ENCODE measurements at regions not wholly inside any gene's neighbourhood (a gene's known extent, or its start where the extent isn't known, plus 50 kb on each side); places are given as distances from the start of the nearest gene placed in this dataset.

GRCh38 chr3:70392227-70392626, 79.8 kb upstream of the MDFIC2 start:
- no peak for TF ChIP-seq EZH2 (IDR thresholded peaks at IDR 0.05; ENCODE audit: borderline replicate concordance, low read length)
- TF ChIP-seq, protein P1, sequence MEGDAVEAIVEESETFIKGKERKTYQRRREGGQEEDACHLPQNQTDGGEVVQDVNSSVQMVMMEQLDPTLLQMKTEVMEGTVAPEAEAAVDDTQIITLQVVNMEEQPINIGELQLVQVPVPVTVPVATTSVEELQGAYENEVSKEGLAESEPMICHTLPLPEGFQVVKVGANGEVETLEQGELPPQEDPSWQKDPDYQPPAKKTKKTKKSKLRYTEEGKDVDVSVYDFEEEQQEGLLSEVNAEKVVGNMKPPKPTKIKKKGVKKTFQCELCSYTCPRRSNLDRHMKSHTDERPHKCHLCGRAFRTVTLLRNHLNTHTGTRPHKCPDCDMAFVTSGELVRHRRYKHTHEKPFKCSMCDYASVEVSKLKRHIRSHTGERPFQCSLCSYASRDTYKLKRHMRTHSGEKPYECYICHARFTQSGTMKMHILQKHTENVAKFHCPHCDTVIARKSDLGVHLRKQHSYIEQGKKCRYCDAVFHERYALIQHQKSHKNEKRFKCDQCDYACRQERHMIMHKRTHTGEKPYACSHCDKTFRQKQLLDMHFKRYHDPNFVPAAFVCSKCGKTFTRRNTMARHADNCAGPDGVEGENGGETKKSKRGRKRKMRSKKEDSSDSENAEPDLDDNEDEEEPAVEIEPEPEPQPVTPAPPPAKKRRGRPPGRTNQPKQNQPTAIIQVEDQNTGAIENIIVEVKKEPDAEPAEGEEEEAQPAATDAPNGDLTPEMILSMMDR (IDR thresholded peaks at IDR 0.05; ENCODE audit: low read length) = no peak

Data from OCI-LY1 (cell line).